T-helper 1 cell (primary cell): ENCODE measurements at regions not wholly inside any gene's neighbourhood (a gene's known extent, or its start where the extent isn't known, plus 50 kb on each side); places are given as distances from the start of the nearest gene placed in this dataset.

Experiments used
- DNase-seq, 5 donors: peaks; one replicate each; pipeline ENCODE4 v3.0.0-alpha.2; 2012 to 2020

DNA sequence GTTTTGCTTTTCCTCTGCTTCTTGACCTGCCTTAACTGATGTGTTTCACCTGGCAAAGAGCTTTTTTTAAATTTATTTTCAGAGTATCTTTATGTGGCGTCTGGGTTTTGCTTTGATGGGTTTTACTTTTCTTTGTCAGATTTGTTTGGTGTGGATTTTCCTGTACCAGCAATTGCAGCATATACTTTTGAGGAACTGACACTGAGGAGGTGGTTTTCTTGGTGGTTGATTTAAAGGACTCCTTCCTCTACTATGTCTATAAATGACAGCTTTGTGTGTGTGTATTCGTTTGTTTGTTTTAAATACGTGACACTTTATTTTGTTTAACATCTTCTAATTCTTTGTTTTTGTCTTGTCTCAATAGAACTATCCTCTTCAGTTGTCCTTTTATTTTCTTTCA is 1071.9 kb upstream of the ARRDC3 start:
- DNase-seq = no peak

DNA sequence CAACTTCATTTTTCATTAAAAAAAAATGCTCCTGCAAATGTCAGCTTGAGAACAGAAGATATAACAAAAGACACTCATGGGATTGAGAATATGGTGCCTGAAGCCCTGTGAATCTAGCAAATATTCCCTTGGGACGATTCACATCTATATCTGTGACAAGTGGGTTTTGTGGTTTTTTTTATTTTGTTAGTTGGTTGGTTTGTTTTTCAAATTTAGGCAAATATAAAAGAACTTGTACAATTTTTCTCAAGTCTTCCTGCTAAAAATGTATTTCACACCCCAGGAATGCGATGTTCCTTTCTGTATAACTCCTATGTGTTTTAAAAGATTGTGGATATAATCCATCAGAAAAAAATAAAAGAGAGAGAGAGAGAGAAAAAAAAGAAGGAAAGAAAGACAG is 1061.8 kb upstream of the ARRDC3 start:
- no peak for DNase-seq

DNA sequence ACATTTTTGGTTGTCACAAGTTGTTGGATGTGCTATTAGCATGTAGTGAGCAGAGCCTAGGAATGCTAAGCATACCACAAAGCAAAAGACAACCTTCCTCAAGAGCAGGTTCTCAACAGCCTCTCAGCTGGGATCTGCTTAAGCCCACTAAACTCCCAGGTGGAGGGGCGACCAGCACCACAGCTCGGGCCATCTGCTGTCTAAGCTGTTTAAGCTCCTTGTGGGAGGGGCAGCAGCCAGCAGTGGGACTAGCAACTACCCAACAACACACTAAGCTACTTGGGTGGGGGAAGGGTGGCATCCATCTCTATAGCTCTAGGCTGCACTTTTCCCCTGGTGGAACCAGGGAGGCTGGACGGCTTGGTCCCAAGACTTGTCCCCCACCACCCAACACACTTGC is 1052.7 kb upstream of the ARRDC3 start:
- no peak for DNase-seq

DNA sequence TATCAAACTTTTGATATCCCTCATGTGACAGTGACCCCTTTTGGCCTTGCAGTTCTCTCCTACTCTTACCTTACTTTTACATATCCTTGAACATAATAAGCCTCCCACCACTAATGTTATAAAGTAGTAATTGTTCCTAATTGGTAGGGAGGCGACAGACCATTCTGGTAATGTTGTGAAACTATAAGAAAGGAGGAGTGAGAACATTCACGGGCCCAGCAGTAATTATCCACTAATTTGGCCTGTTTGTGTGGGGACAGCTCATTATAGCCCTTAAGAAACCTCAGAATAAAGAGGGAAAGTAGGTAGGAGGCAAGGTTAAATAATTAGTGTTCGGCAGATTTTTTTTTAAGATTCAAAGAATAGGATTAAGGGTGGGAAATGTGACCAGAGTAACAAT is 1046.5 kb upstream of the ARRDC3 start:
- no peak for DNase-seq

- no peak for DNase-seq
Measured at GRCh38 chr5:92428415-92428814, 1045.3 kb upstream of the ARRDC3 start.

- no peak for DNase-seq
Measured at GRCh38 chr5:92424785-92425426, 1041.8 kb upstream of the ARRDC3 start.

DNA sequence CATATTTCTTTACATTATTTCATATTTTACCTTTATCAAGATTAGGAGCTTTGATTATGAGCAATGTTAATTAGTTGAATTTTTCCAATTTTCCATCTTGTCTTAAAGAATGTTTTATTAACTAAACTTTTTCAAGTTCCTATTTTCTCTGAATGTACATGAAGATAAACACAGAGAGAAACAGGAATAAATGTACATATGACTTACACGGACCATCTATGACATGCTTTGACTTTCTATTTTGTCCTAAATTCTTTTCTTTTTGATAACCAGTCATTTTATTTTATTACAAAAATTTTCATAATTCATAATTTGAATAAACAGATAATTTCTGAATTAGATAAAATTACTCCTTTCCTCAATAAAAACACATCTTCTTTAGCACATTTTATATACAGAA is 1038.8 kb upstream of the ARRDC3 start:
- no peak for DNase-seq

GRCh38 chr5:92421196-92421595 is 1038.1 kb upstream of the ARRDC3 start:
- no peak for DNase-seq

GRCh38 chr5:92419261-92419660 is 1036.1 kb upstream of the ARRDC3 start:
- DNase-seq = no peak

GRCh38 chr5:92418341-92418740 is 1035.2 kb upstream of the ARRDC3 start:
- no peak for DNase-seq

DNA sequence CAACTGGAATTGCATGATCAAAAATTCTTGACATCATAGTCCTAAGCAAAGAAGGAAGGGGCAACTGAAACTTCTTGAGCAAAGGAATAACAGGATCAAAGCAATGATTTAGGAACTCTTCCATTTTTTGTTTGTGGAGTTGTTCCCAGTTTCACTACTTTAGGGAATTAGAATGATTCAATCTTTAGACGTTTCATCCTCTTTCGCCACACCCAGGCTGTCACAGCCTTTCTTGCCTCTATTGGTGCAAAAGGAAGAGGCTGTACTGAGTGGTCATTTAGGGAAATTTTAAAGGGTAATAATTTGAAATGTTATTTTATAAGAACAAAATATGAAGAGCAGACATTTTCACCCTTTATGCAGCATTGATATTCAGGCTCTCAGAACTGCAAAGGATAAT is 1026.0 kb upstream of the ARRDC3 start:
- no peak for DNase-seq

GRCh38 chr5:92402956-92403702 is 1020.0 kb upstream of the ARRDC3 start:
- DNase-seq = no peak

DNA sequence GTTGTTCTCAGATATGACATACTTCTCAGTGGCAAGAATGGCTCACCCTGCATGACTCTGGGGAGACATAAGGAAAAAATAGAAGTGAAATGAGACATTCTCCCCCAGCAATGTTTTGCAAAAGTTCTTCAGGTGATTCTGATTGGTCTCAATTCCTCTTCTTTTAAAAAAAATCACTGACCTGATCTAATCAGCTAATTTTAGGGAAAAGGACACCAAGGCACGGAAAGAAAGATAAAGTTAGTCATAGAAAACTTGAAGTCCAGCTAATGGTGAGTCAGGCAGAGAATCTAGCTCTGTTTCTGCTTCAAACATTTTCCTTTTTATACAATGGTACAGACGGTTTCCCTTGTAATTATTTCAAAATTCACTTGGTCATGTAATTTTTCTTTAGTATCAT is 1018.9 kb upstream of the ARRDC3 start:
- no peak for DNase-seq

GRCh38 chr5:92401492-92401891 is 1018.4 kb upstream of the ARRDC3 start:
- DNase-seq = no peak

DNA sequence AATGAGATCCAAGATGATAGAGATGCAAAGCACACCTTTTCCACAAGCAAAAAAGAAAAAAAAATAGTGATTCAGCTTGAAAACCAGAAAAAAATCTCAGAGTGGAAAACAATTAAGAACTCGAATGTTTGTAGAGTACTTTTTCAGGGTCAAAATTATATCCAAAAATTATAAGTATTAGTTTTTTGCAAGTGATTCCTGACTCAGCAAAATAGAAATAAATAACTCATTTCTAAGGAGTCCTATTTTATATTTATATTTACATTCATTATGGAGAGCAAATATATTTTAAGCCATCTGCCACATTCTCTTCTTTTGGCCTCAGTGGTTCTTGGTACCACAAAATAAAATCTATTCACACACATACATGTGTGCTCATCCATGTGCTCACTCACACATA is 1011.8 kb upstream of the ARRDC3 start:
- no peak for DNase-seq

- no peak for DNase-seq
Measured at GRCh38 chr5:92390657-92391056, 1007.5 kb upstream of the ARRDC3 start.

DNA sequence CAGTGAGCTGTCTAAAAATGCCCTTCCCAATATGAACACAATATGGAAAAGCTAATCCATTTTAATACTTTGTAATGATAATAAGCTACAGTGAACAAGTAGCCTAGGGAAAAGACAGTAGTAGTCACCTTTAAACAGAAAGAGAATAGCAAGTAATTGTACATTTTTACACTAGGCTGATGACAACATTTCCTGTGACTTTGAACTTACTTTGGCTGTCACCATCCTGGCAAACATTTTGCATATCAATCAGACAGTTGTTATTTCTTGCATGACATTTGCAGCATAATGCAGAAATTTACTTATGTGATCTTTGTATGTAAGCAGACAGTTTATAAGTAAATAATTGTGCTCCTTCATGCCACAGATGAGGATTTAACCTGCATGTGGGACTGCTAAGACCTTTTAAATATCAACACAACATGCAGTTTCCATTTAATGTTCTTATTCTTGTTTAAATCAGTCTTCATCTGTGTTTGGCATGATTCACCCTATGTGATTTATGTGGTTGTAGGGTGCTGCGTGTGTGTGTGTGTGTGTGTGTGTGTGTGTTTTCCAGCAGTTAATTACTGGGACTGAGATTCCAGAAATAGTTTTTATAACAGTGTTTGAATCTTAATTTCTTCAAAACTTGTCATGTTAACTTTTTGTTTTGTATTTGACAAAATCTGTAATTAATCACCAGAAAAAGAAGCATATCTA is 997.1 kb upstream of the ARRDC3 start:
- DNase-seq = no peak

GRCh38 chr5:92378966-92379611 is 996.0 kb upstream of the ARRDC3 start:
- DNase-seq = no peak

GRCh38 chr5:92374859-92375258 is 991.7 kb upstream of the ARRDC3 start:
- DNase-seq = no peak

DNA sequence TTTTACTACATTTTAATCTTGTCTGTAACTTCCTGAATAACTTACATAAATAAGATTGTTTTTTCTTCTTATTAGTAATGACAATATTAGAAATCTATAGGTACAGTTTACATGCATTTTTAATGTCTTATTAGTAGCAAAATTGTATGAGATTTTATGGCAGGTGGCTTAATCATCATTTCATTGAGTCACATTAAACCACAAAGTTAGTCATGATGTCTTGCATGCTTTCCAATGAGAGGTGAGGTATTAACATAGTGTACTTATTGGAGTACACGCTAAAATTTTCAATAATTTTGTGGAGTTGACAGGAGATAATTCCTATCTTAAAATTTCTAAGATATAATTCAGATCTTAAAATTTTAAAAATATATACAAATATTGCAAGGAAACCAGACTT is 989.6 kb upstream of the ARRDC3 start:
- DNase-seq = no peak

DNA sequence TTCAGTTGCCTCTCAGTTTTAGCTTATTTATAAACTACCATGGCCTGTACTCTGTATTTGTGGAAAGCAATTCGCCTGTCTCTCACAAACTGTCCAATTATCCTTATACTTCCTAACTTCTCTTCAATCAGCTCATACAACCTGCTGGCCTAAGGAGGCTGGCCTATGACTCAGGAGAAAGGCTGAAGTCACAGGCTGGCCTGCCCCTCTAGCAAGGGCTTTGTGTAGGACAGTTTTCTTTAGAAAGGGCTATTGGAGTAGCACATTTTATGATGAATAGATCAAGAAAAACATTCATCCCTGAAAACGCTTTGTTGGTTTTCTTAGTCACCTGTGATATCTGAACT is 988.7 kb upstream of the ARRDC3 start:
- no peak for DNase-seq

GRCh38 chr5:92371171-92371888 is 988.2 kb upstream of the ARRDC3 start:
- DNase-seq = no peak

DNA sequence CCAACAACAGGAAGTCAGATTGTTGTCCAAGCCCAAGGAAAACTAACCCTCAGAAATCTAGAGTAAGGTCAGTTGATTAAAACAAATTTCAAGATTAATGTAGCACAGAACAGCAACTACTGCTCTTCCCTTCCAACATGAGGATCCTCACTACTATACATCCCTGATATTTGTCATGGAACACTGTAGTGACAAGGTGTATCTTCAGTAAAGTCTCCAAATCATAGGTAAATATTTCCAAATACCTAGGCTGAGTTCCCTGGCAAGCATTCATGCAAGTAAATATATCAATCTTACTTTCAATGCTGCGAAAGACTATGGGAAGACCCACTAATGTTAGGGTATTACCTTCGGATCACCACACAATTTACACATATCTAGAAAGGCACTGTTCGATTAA is 986.9 kb upstream of the ARRDC3 start:
- DNase-seq = no peak
